ENCODE measurements at regions not wholly inside any gene's neighbourhood (a gene's known extent, or its start where the extent isn't known, plus 50 kb on each side); places are given as distances from the start of the nearest gene placed in this dataset.

- DNase-seq (ENCODE audit: low read depth, low spot score) (no peak), FAIRE-seq (no peak)
- H3K9ac ChIP-seq (ENCODE audit: control insufficient read depth, extremely low read depth, insufficient read depth, low read length): no peak overlapping the region
- no peaks in the 10 kb centered on the region for H3K4me1 ChIP-seq (ENCODE audit: control insufficient read depth, extremely low read depth, insufficient read depth, low read length)
- no peaks in the 10 kb centered on the region for H3K9me3 ChIP-seq (ENCODE audit: control insufficient read depth, low read depth, low read length)
- H3K27ac ChIP-seq (ENCODE audit: control insufficient read depth, insufficient read depth, low read length): no peak overlapping the region
- H3K9me1 ChIP-seq (ENCODE audit: control insufficient read depth, extremely low read depth, insufficient read depth, low read length): no peaks in the 10 kb centered on the region
- H3K79me2 ChIP-seq (ENCODE audit: control insufficient read depth, insufficient read depth, low read length): no peaks in the 10 kb centered on the region
- no peaks in the 10 kb centered on the region for H3K36me3 ChIP-seq (ENCODE audit: control insufficient read depth in 2 of 2, extremely low read depth in 1 of 2, insufficient read depth in 2 of 2, low read length in 2 of 2)
- no peak for TF ChIP-seq EZH2 (IDR thresholded peaks at IDR 0.05; ENCODE audit: low read length)
- TF ChIP-seq, protein P1, sequence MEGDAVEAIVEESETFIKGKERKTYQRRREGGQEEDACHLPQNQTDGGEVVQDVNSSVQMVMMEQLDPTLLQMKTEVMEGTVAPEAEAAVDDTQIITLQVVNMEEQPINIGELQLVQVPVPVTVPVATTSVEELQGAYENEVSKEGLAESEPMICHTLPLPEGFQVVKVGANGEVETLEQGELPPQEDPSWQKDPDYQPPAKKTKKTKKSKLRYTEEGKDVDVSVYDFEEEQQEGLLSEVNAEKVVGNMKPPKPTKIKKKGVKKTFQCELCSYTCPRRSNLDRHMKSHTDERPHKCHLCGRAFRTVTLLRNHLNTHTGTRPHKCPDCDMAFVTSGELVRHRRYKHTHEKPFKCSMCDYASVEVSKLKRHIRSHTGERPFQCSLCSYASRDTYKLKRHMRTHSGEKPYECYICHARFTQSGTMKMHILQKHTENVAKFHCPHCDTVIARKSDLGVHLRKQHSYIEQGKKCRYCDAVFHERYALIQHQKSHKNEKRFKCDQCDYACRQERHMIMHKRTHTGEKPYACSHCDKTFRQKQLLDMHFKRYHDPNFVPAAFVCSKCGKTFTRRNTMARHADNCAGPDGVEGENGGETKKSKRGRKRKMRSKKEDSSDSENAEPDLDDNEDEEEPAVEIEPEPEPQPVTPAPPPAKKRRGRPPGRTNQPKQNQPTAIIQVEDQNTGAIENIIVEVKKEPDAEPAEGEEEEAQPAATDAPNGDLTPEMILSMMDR (optimal IDR thresholded peaks at IDR 0.05 in 1 of 3, IDR thresholded peaks at IDR 0.05 in 1 of 3, conservative IDR thresholded peaks at IDR 0.05 in 1 of 3; ENCODE audit: extremely low read depth in 1 of 3, insufficient read depth in 2 of 3, low read length in 3 of 3): no peak
- no peak overlapping the region for H3K4me2 ChIP-seq (ENCODE audit: control insufficient read depth, extremely low read depth, insufficient read depth, low read depth, low read length)
- H3K27me3 ChIP-seq (ENCODE audit: control insufficient read depth, extremely low read depth, insufficient read depth, low read length): peaks cover 5% of the 10 kb centered on the region
- H4K20me1 ChIP-seq (ENCODE audit: control insufficient read depth, extremely low read depth, insufficient read depth, low read length): no peaks in the 10 kb centered on the region
- dilution Hi-C loops (cut with MboI; ENCODE audit: extremely low pct_ligation_motif_present, low sequenced_read_pairs): no loop called here
- H2AFZ ChIP-seq (ENCODE audit: control insufficient read depth, low read length): no peak overlapping the region
- H3K4me3 ChIP-seq (ENCODE audit: control insufficient read depth in 2 of 3, extremely low read depth in 1 of 3, insufficient read depth in 2 of 3, low read depth in 1 of 3, low read length in 3 of 3): no peak overlapping the region
Observed at GRCh38 chr2:47251404-47251675, 75.0 kb upstream of the CALM2 start.

GRCh38 chr2:47250586-47251403 lies 74.5 kb upstream of the CALM2 start:
- Histone ChIP-seq H3K9ac (ENCODE audit: control insufficient read depth, extremely low read depth, insufficient read depth, low read length) (no peak overlapping the region), H3K27me3 (ENCODE audit: control insufficient read depth, extremely low read depth, insufficient read depth, low read length) (peaks cover 5% of the 10 kb centered on the region), H3K4me3 (ENCODE audit: control insufficient read depth in 2 of 3, extremely low read depth in 1 of 3, insufficient read depth in 2 of 3, low read depth in 1 of 3, low read length in 3 of 3) (no peak overlapping the region), H3K4me1 (ENCODE audit: control insufficient read depth, extremely low read depth, insufficient read depth, low read length) (no peaks in the 10 kb centered on the region), H2AFZ (ENCODE audit: control insufficient read depth, low read length) (no peak overlapping the region), H3K9me1 (ENCODE audit: control insufficient read depth, extremely low read depth, insufficient read depth, low read length) (no peaks in the 10 kb centered on the region), H3K36me3 (ENCODE audit: control insufficient read depth in 2 of 2, extremely low read depth in 1 of 2, insufficient read depth in 2 of 2, low read length in 2 of 2) (no peaks in the 10 kb centered on the region), H3K4me2 (ENCODE audit: control insufficient read depth, extremely low read depth, insufficient read depth, low read depth, low read length) (no peak overlapping the region), H3K9me3 (ENCODE audit: control insufficient read depth, low read depth, low read length) (no peaks in the 10 kb centered on the region), H3K27ac (ENCODE audit: control insufficient read depth, insufficient read depth, low read length) (no peak overlapping the region), H4K20me1 (ENCODE audit: control insufficient read depth, extremely low read depth, insufficient read depth, low read length) (no peaks in the 10 kb centered on the region), H3K79me2 (ENCODE audit: control insufficient read depth, insufficient read depth, low read length) (no peaks in the 10 kb centered on the region)
- DNase-seq (ENCODE audit: low read depth, low spot score) (no peak), FAIRE-seq (no peak)
- dilution Hi-C loops (cut with MboI; ENCODE audit: extremely low pct_ligation_motif_present, low sequenced_read_pairs): no loop called here
- TF ChIP-seq, protein P1 (optimal IDR thresholded peaks at IDR 0.05 in 1 of 3, IDR thresholded peaks at IDR 0.05 in 1 of 3, conservative IDR thresholded peaks at IDR 0.05 in 1 of 3; ENCODE audit: extremely low read depth in 1 of 3, insufficient read depth in 2 of 3, low read length in 3 of 3): no peak
- TF ChIP-seq EZH2 (IDR thresholded peaks at IDR 0.05; ENCODE audit: low read length): no peak
